MM.1S (cell line): ENCODE measurements at regions not wholly inside any gene's neighbourhood (a gene's known extent, or its start where the extent isn't known, plus 50 kb on each side); places are given as distances from the start of the nearest gene placed in this dataset.

Experiments used
- DNase-seq: peaks from one replicate; pipeline ENCODE4 v3.0.0-alpha.2; 2015
- H2AFZ ChIP-seq: fragments of 300-600 bp; sonication (generic); 2 replicates; pipeline ENCODE4 v1.6.0; 2016; ENCODE audit warnings: antibody characterized with exemption, low read length
- H3F3A ChIP-seq: fragments of 300-600 bp; sonication (generic); 2 replicates; pipeline ENCODE4 v1.6.1; 2016; ENCODE audit warnings: mild to moderate bottlenecking, antibody characterized with exemption, low read length, moderate library complexity, mixed read lengths; ENCODE audit not compliant: insufficient read depth
- H3K27ac ChIP-seq: fragments of 300-600 bp; sonication (generic); 2 replicates; pipeline ENCODE4 v1.5.1; 2016; ENCODE audit warnings: mild to moderate bottlenecking, low read length
- H3K27me3 ChIP-seq: fragments of 300-600 bp; sonication (generic); replicated peaks from 2 replicates; pipeline ENCODE4 v1.6.0; 2016; ENCODE audit warnings: low read length; ENCODE audit not compliant: insufficient read depth
- H3K36me3 ChIP-seq: fragments of 300-600 bp; sonication (generic); replicated peaks from 2 replicates; pipeline ENCODE4 v1.6.1; 2016; ENCODE audit warnings: mild to moderate bottlenecking, low read length, mixed read lengths; ENCODE audit not compliant: insufficient read depth
- H3K4me1 ChIP-seq: fragments of 300-600 bp; sonication (generic); 2 replicates; pipeline ENCODE4 v1.6.1; 2016; ENCODE audit warnings: low read length, mixed read lengths
- H3K4me2 ChIP-seq: fragments of 300-600 bp; sonication (generic); 2 replicates; pipeline ENCODE4 v1.6.0; 2016; ENCODE audit warnings: low read depth, low read length
- H3K4me3 ChIP-seq: fragments of 300-600 bp; sonication (generic); 2 replicates; pipeline ENCODE4 v1.5.1; 2016; ENCODE audit warnings: low read length, mixed read lengths
- H3K79me2 ChIP-seq: fragments of 300-600 bp; sonication (generic); 2 replicates; pipeline ENCODE4 v1.6.1; 2016; ENCODE audit warnings: mixed run types, low read length, mixed read lengths
- H3K9ac ChIP-seq: fragments of 300-600 bp; sonication (generic); 2 replicates; pipeline ENCODE4 v1.6.1; 2016; ENCODE audit warnings: low read length, mixed read lengths
- H3K9me2 ChIP-seq: fragments of 300-600 bp; sonication (generic); replicated peaks from 2 replicates; pipeline ENCODE4 v1.6.1; 2016; ENCODE audit warnings: mild to moderate bottlenecking, low read length, mixed read lengths; ENCODE audit not compliant: insufficient read depth
- H3K9me3 ChIP-seq: fragments of 300-600 bp; sonication (generic); replicated peaks from 2 replicates; pipeline ENCODE4 v1.6.1; 2016; ENCODE audit warnings: mild to moderate bottlenecking, low read length, mixed read lengths; ENCODE audit not compliant: insufficient read depth
- H4K20me1 ChIP-seq: fragments of 300-600 bp; sonication (generic); 2 replicates; pipeline ENCODE4 v1.6.1; 2016; ENCODE audit warnings: mild to moderate bottlenecking, low read length, moderate library complexity, mixed read lengths; ENCODE audit not compliant: insufficient read depth
- CTCF ChIP-seq: fragments of 300-600 bp; sonication (generic); IDR thresholded peaks from 2 replicates; pipeline ENCODE4 v1.5.1; 2016; ENCODE audit warnings: antibody characterized with exemption, low read length, mixed read lengths
- EZH2 ChIP-seq: fragments of 300-600 bp; sonication (generic); optimal IDR thresholded peaks from 2 replicates; pipeline ENCODE3; 2017; ENCODE audit warnings: low read depth, mild to moderate bottlenecking, antibody characterized with exemption, low read length, mixed read lengths
- EZH2phosphoT487 ChIP-seq: fragments of 300-600 bp; sonication (generic); IDR thresholded peaks from 2 replicates; pipeline ENCODE4 v1.6.1; 2018; ENCODE audit warnings: antibody characterized with exemption, low read length

DNA sequence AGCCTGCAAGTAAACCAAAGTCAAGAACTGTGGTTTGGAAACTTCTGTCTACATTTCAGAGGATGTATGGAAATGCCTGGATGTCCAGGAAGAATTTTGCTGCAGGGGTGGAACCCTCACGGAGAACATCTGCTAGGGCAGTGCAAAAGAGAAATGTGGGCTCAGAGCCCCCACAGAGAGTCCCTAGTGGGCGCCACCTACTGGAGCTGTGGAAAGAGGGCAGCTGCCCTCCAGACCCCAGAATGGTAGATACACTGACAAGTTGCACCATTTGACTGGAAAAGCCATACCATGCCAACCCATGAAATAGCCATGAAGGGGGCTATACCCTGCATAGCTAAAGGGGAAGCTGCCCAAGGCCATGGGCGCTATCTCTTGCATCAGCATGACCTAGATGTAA lies 1672.4 kb downstream of the KCNT2 start:
- Histone ChIP-seq H3K27ac (no peak overlapping the region), H3K27me3 (no peaks in the 10 kb centered on the region), H3K4me2 (no peak overlapping the region), H3K4me3 (no peak overlapping the region), H3K4me1 (no peaks in the 10 kb centered on the region), H3K79me2 (no peaks in the 10 kb centered on the region), H3K9me3 (no peaks in the 10 kb centered on the region), H4K20me1 (no peaks in the 10 kb centered on the region), H3F3A (no peaks in the 10 kb centered on the region), H3K9ac (no peak overlapping the region), H2AFZ (no peak overlapping the region), H3K9me2 (no peaks in the 10 kb centered on the region), H3K36me3 (no peaks in the 10 kb centered on the region)
- TF ChIP-seq EZH2phosphoT487: no peak
- no peak for TF ChIP-seq EZH2
- no peak for TF ChIP-seq CTCF
- DNase-seq: no peak

- Histone ChIP-seq H3K4me2 (no peak overlapping the region), H3K79me2 (no peaks in the 10 kb centered on the region), H3K4me1 (no peaks in the 10 kb centered on the region), H3K36me3 (no peaks in the 10 kb centered on the region), H3K9me2 (no peaks in the 10 kb centered on the region), H3F3A (no peaks in the 10 kb centered on the region), H2AFZ (no peak overlapping the region), H4K20me1 (no peaks in the 10 kb centered on the region), H3K4me3 (no peak overlapping the region), H3K27ac (no peak overlapping the region), H3K9me3 (no peaks in the 10 kb centered on the region), H3K27me3 (no peaks in the 10 kb centered on the region), H3K9ac (no peak overlapping the region)
- TF ChIP-seq EZH2: no peak
- no peak for DNase-seq
These were observed 1677.1 kb downstream of the KCNT2 start for GRCh38 chr1:194931166-194931565.

GRCh38 chr1:194930132-194930531 lies 1678.1 kb downstream of the KCNT2 start:
- Histone ChIP-seq H3F3A (no peaks in the 10 kb centered on the region), H3K79me2 (no peaks in the 10 kb centered on the region), H3K27ac (no peak overlapping the region), H3K4me1 (no peaks in the 10 kb centered on the region), H3K9ac (no peak overlapping the region), H4K20me1 (no peaks in the 10 kb centered on the region), H2AFZ (no peak overlapping the region), H3K4me2 (no peak overlapping the region), H3K27me3 (no peaks in the 10 kb centered on the region), H3K9me2 (no peaks in the 10 kb centered on the region), H3K36me3 (no peaks in the 10 kb centered on the region), H3K4me3 (no peak overlapping the region), H3K9me3 (no peaks in the 10 kb centered on the region)
- TF ChIP-seq EZH2 (no peak), EZH2phosphoT487 (no peak), CTCF (no peak)
- no peak for DNase-seq

- H3K4me1 ChIP-seq: no peaks in the 10 kb centered on the region
- no peaks in the 10 kb centered on the region for H3K79me2 ChIP-seq
- no peaks in the 10 kb centered on the region for H3F3A ChIP-seq
- H3K36me3 ChIP-seq: no peaks in the 10 kb centered on the region
- DNase-seq: no peak
- H3K9me3 ChIP-seq: no peaks in the 10 kb centered on the region
- no peaks in the 10 kb centered on the region for H3K9me2 ChIP-seq
- no peak overlapping the region for H3K9ac ChIP-seq
- no peak overlapping the region for H3K4me2 ChIP-seq
- H4K20me1 ChIP-seq: no peaks in the 10 kb centered on the region
- H3K27me3 ChIP-seq: no peaks in the 10 kb centered on the region
- no peak overlapping the region for H2AFZ ChIP-seq
- H3K4me3 ChIP-seq: no peak overlapping the region
- H3K27ac ChIP-seq: no peak overlapping the region
- TF ChIP-seq CTCF: no peak
- TF ChIP-seq EZH2phosphoT487: no peak
- TF ChIP-seq EZH2: no peak
These were observed 1678.9 kb downstream of the KCNT2 start for GRCh38 chr1:194929357-194929756.
